ENCODE measurements at regions not wholly inside any gene's neighbourhood (a gene's known extent, or its start where the extent isn't known, plus 50 kb on each side); places are given as distances from the start of the nearest gene placed in this dataset.

DNA sequence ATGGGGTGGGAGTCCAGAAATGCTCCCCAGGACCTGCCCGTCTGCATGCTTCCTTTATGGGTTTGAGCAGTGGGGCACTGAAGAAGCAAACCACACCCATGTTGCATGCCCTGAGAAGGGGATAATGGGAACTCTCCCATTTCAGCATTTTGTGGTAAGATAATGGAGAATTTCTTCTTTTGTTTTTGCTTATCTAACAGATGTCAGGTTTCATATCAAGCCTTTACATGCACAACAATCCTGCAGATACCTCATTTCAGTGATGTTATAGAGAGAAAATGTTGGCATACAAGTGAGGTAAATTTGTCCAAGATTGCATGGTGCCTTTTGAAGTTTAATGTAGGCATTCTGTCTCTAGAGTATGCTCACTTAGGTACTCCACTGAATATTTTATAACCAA lies 177.0 kb downstream of the ALX1 start:
- no peak for FAIRE-seq
- WGBS, 2 experiments (ENCODE audit: extremely low coverage in 1 of 2, insufficient coverage in 1 of 2, insufficient read length in 1 of 2, insufficient replicate concordance in 2 of 2, low coverage in 1 of 2, low lambda C conversion rate in 2 of 2, missing lambda C conversion rate in 1 of 2) = 80% methylated on average over 1 of the region's 1 CpG; no CpG with 5 or more reads in 1 of the 2 experiments
- TF ChIP-seq CHD1 (IDR thresholded peaks at IDR 0.05; ENCODE audit: low read depth, low read length) = no peak
- TF ChIP-seq TAF1 (IDR thresholded peaks at IDR 0.05; ENCODE audit: low read depth, low read length) = no peak
- TF ChIP-seq, protein P1, sequence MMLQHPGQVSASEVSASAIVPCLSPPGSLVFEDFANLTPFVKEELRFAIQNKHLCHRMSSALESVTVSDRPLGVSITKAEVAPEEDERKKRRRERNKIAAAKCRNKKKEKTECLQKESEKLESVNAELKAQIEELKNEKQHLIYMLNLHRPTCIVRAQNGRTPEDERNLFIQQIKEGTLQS (IDR thresholded peaks at IDR 0.05; ENCODE audit: insufficient read depth, low read depth, low read length) = no peak
- TF ChIP-seq SIX5 (IDR thresholded peaks at IDR 0.05; ENCODE audit: low read depth, low read length) = no peak
- no peak for TF ChIP-seq SP4 (IDR thresholded peaks at IDR 0.05; ENCODE audit: low read length)
- TF ChIP-seq CTBP2 (IDR thresholded peaks at IDR 0.05; ENCODE audit: borderline replicate concordance, insufficient read depth, insufficient read length, low read length) = no peak
- no peak for TF ChIP-seq JUN (IDR thresholded peaks at IDR 0.05; ENCODE audit: low read depth, low read length)
- no peak for TF ChIP-seq SIN3A (conservative IDR thresholded peaks at IDR 0.05 in 1 of 2, IDR thresholded peaks at IDR 0.05 in 1 of 2; ENCODE audit: low read depth in 1 of 2, low read length in 2 of 2)
- TF ChIP-seq GTF2F1 (IDR thresholded peaks at IDR 0.05; ENCODE audit: borderline replicate concordance, low read depth, low read length) = no peak
- no peak for TF ChIP-seq ASH2L (IDR thresholded peaks at IDR 0.05; ENCODE audit: low read length)
- no peak for TF ChIP-seq TEAD4 (IDR thresholded peaks at IDR 0.05; ENCODE audit: low read depth, low read length)
- no peak for TF ChIP-seq RXRA (IDR thresholded peaks at IDR 0.05; ENCODE audit: insufficient read depth, low read depth, low read length)
- no peak for TF ChIP-seq POLR2A (IDR thresholded peaks at IDR 0.05; ENCODE audit: control extremely low read depth in 1 of 2, low read depth in 2 of 2, low read length in 2 of 2)
- no peak for TF ChIP-seq POU5F1 (IDR thresholded peaks at IDR 0.05; ENCODE audit: low read depth, low read length)
- TF ChIP-seq POLR2AphosphoS5 (IDR thresholded peaks at IDR 0.05; ENCODE audit: low read depth, low read length) = no peak
- no peak for TF ChIP-seq KDM5A (IDR thresholded peaks at IDR 0.05; ENCODE audit: low read length)

More for the DNA sequence above, 177.0 kb downstream of the ALX1 start:
- Histone ChIP-seq H2BK12ac (ENCODE audit: low read depth, low read length) (no peak overlapping the region), H2BK120ac (replicated peaks; ENCODE audit: low read depth, low read length) (no peak overlapping the region), H4K91ac (replicated peaks; ENCODE audit: insufficient read length, low read length) (no peak overlapping the region), H2BK15ac (ENCODE audit: low read length) (no peak overlapping the region), H3K27me3 (replicated peaks in 1 of 4; ENCODE audit: control insufficient read depth in 3 of 4, extremely low read depth in 1 of 4, insufficient read depth in 3 of 4, low read length in 3 of 4) (peaks cover 0 to 2% (median 0%) of the 10 kb centered on the region in 4 experiments; a peak in 1 of 7 replicates), H2BK20ac (ENCODE audit: low read length) (no peak overlapping the region), H3K9me3 (ENCODE audit: insufficient read depth in 2 of 2, low read depth in 1 of 2, low read length in 1 of 2) (peaks cover 0 to 4% of the 10 kb centered on the region in 2 experiments; a peak in 1 of 4 replicates), H2BK5ac (ENCODE audit: low read depth, low read length) (no peak overlapping the region), H2AK5ac (ENCODE audit: low read depth, low read length) (no peak overlapping the region), H3K79me2 (ENCODE audit: control insufficient read depth in 1 of 2, insufficient read depth in 2 of 2, low read length in 2 of 2) (no peaks in the 10 kb centered on the region), H3K4me2 (ENCODE audit: insufficient read depth in 1 of 2, low read depth in 2 of 2, low read length in 2 of 2) (no peak overlapping the region), H3K36me3 (ENCODE audit: control insufficient read depth in 2 of 4, insufficient read depth in 4 of 4, low read length in 3 of 4) (no peaks in the 10 kb centered on the region; a peak in 1 of 8 replicates), H4K5ac (ENCODE audit: insufficient read length, low read depth, low read length) (no peak overlapping the region), H4K8ac (ENCODE audit: extremely low read depth, insufficient read depth, low read length) (no peak overlapping the region), H3K23me2 (ENCODE audit: low read depth, low read length) (no peaks in the 10 kb centered on the region), H3K4me3 (ENCODE audit: extremely low read depth in 1 of 4, insufficient read depth in 2 of 4, low read depth in 3 of 4, low read length in 4 of 4) (no peak overlapping the region), H3K4me1 (replicated peaks in 1 of 4; ENCODE audit: control insufficient read depth in 3 of 4, insufficient read depth in 4 of 4, low read length in 3 of 4) (no peaks in the 10 kb centered on the region), H4K20me1 (replicated peaks in 1 of 2; ENCODE audit: control insufficient read depth in 1 of 2, insufficient read depth in 2 of 2, low read length in 2 of 2) (no peaks in the 10 kb centered on the region), H3K9ac (replicated peaks in 1 of 4; ENCODE audit: extremely low read depth in 1 of 4, low read depth in 3 of 4, low read length in 3 of 4) (no peak overlapping the region), H3K79me1 (ENCODE audit: low read depth, low read length) (no peaks in the 10 kb centered on the region), H3K4ac (replicated peaks; ENCODE audit: insufficient read length, low read depth, low read length) (no peak overlapping the region), H3K18ac (ENCODE audit: extremely low read depth, low read length) (no peak overlapping the region), H3K14ac (ENCODE audit: insufficient read length) (no peak overlapping the region), H2AFZ (ENCODE audit: low read length) (no peak overlapping the region), H3K27ac (ENCODE audit: low read depth, low read length) (no peak overlapping the region), H3K23ac (ENCODE audit: insufficient read length) (no peak overlapping the region), H3K56ac (replicated peaks; ENCODE audit: insufficient read length, low read depth, low read length) (no peak overlapping the region)
- no peak for DNase-seq (ENCODE audit: low read depth in 1 of 2, low spot score in 2 of 2)
- ChIA-PET CTCF (ENCODE audit: partially characterized antibody) (interaction anchor here (1.0 kb wide), 1 partner anchor 9 kb away, joined by 3 read pairs; no protein-coding TSS in a partner anchor), POLR2A (ENCODE audit: partially characterized antibody) (no interaction called here)
